GM23338 (cell line): ENCODE measurements at regions not wholly inside any gene's neighbourhood (a gene's known extent, or its start where the extent isn't known, plus 50 kb on each side); places are given as distances from the start of the nearest gene placed in this dataset.
"Not testable (repeated sequence)": the region's sequence is repeated elsewhere in the genome, so short reads cannot be mapped to it uniquely, and the experiment has no call there.

Experiments
- ATAC-seq: fragments of 200-7000 bp; cut with Tn5 transposase; 3 replicates; pipeline ENCODE4 v1.9.1; 2020
- DNase-seq: peaks from one replicate; pipeline ENCODE4 v3.0.0-alpha.2; 2015; ENCODE audit warnings: low spot score
- H2AFZ ChIP-seq: fragments of 200-600 bp; sonication (generic); 2 replicates; pipeline ENCODE4 v1.8.0; 2016; ENCODE audit warnings: antibody characterized with exemption, mild to moderate bottlenecking, moderate library complexity
- H3F3A ChIP-seq: fragments of 200-600 bp; sonication (generic); replicated peaks from 2 replicates; pipeline ENCODE4 v1.8.0; 2017; ENCODE audit warnings: antibody characterized with exemption, mixed run types, low read depth
- H3K27ac ChIP-seq: fragments of 200-600 bp; sonication (generic); 2 replicates; pipeline ENCODE4 v1.6.1; 2016; ENCODE audit warnings: low read depth
- H3K27me3 ChIP-seq: fragments of 200-600 bp; sonication (generic); 2 replicates; pipeline ENCODE4 v1.8.0; 2016; ENCODE audit warnings: mild to moderate bottlenecking, mixed run types, moderate library complexity; ENCODE audit not compliant: insufficient read depth
- H3K36me3 ChIP-seq: fragments of 200-600 bp; sonication (generic); 2 replicates; pipeline ENCODE4 v1.8.0; 2016; ENCODE audit warnings: mild to moderate bottlenecking; ENCODE audit not compliant: insufficient read depth
- H3K4me1 ChIP-seq: fragments of 200-600 bp; sonication (generic); 2 replicates; pipeline ENCODE4 v1.8.0; 2016; ENCODE audit warnings: mild to moderate bottlenecking, moderate library complexity; ENCODE audit not compliant: insufficient read depth
- H3K4me2 ChIP-seq: fragments of 200-600 bp; sonication (generic); 2 replicates; pipeline ENCODE4 v1.7.1; 2017; ENCODE audit warnings: mixed run types
- H3K4me3 ChIP-seq: fragments of 200-600 bp; sonication (generic); 2 replicates; pipeline ENCODE4 v1.6.1; 2016; ENCODE audit warnings: mixed run types
- H3K79me2 ChIP-seq: fragments of 200-600 bp; sonication (generic); replicated peaks from 2 replicates; pipeline ENCODE4 v1.8.0; 2017; ENCODE audit warnings: mild to moderate bottlenecking; ENCODE audit not compliant: insufficient read depth
- H3K9me2 ChIP-seq: fragments of 200-600 bp; sonication (generic); 2 replicates; pipeline ENCODE4 v1.8.0; 2017; ENCODE audit not compliant: insufficient read depth
- H4K20me1 ChIP-seq: fragments of 200-600 bp; sonication (generic); replicated peaks from 2 replicates; pipeline ENCODE4 v1.8.0; 2017; ENCODE audit warnings: mild to moderate bottlenecking; ENCODE audit not compliant: insufficient read depth
- H3K27ac Mint-ChIP-seq: 2 replicates; pipeline ENCODE4 v1.8.0; 2020; ENCODE audit warnings: inconsistent platforms, mild to moderate bottlenecking, moderate library complexity, mixed read lengths
- H3K27me3 Mint-ChIP-seq: 3 replicates; pipeline ENCODE4 v1.8.0; 2022; ENCODE audit warnings: low read depth, mild to moderate bottlenecking, moderate library complexity, mixed read lengths, inconsistent platforms; ENCODE audit not compliant: insufficient read depth, poor library complexity
- H3K36me3 Mint-ChIP-seq: 3 replicates; pipeline ENCODE4 v1.8.0; 2021; ENCODE audit warnings: low read depth, mild to moderate bottlenecking, inconsistent platforms, moderate library complexity, mixed read lengths
- H3K4me1 Mint-ChIP-seq: 3 replicates; pipeline ENCODE4 v1.8.0; 2020; ENCODE audit warnings: mild to moderate bottlenecking, inconsistent platforms, mixed read lengths
- H3K4me3 Mint-ChIP-seq: 3 replicates; pipeline ENCODE4 v1.8.0; 2021; ENCODE audit warnings: moderate library complexity, mild to moderate bottlenecking, inconsistent platforms, mixed read lengths
- H3K9me3 Mint-ChIP-seq: 3 replicates; pipeline ENCODE4 v1.8.0; 2020; ENCODE audit warnings: moderate library complexity, mild to moderate bottlenecking, inconsistent platforms, mixed read lengths
- CREB1 ChIP-seq: fragments of 250-450 bp; sonication (Bioruptor Pico); IDR thresholded peaks from 2 replicates; pipeline ENCODE4 v1.5.0; 2020; ENCODE audit warnings: low read depth, mild to moderate bottlenecking, moderate library complexity
- POLR2AphosphoS5 ChIP-seq: IDR thresholded peaks from 2 replicates; pipeline ENCODE4 v1.6.1; 2016; ENCODE audit warnings: antibody characterized with exemption, low read depth
- STAT1 ChIP-seq: IDR thresholded peaks from one replicate; pipeline ENCODE4 v1.6.1; 2016; ENCODE audit warnings: antibody characterized with exemption; ENCODE audit not compliant: unreplicated experiment
- ZNF114 ChIP-seq: fragments of 250-450 bp; sonication (Bioruptor Pico); IDR thresholded peaks from 2 replicates; pipeline ENCODE4 v1.5.0; 2020; ENCODE audit warnings: mild to moderate bottlenecking, moderate library complexity
- ZNF331 ChIP-seq: fragments of 250-450 bp; sonication (Bioruptor Pico); IDR thresholded peaks from 2 replicates; pipeline ENCODE4 v1.5.0; 2020; ENCODE audit warnings: low read depth, mild to moderate bottlenecking, moderate library complexity
- TF ChIP-seq, protein P1 (sequence below): fragments of 250-450 bp; sonication (Bioruptor Pico); IDR thresholded peaks from 2 replicates; pipeline ENCODE4 v1.5.0; 2020; ENCODE audit warnings: mild to moderate bottlenecking, moderate library complexity

DNA sequence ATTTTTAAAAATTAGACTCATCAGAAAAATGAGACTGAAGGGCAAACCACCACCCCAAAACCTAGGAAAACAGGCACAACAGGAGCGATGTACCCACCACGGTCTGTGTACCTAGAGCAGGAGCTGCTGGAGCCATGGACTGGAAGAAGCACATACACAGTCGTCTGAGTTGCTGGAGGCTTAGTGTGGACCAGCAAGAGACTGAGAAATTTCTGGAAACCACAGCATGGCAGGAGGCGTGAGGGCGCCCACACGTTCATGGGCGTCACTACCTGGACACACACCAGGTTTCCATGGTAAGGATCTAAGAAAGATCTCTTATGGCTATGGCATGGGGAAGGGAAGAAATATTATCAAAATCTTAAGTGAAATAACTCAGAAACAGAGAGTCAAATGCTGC is 91.9 kb downstream of the MED10 start:
- Mint-ChIP-seq H3K4me3 (no peak overlapping the region), H3K36me3 (no peaks in the 10 kb centered on the region), H3K27me3 (peaks cover 3% of the 10 kb centered on the region), H3K4me1 (no peaks in the 10 kb centered on the region), H3K27ac (no peak overlapping the region), H3K9me3 (no peaks in the 10 kb centered on the region)
- no peaks in the 10 kb centered on the region for H3F3A ChIP-seq
- no peak for DNase-seq
- no peaks in the 10 kb centered on the region for H3K4me1 ChIP-seq
- H3K27me3 ChIP-seq, result no peaks in the 10 kb centered on the region
- no peak for ATAC-seq
- no peak overlapping the region for H3K4me2 ChIP-seq
- no peaks in the 10 kb centered on the region for H3K36me3 ChIP-seq
- no peak overlapping the region for H3K4me3 ChIP-seq
- no peaks in the 10 kb centered on the region for H3K79me2 ChIP-seq
- H3K9me2 ChIP-seq, result no peaks in the 10 kb centered on the region
- no peak overlapping the region for H3K27ac ChIP-seq
- TF ChIP-seq, protein P1, sequence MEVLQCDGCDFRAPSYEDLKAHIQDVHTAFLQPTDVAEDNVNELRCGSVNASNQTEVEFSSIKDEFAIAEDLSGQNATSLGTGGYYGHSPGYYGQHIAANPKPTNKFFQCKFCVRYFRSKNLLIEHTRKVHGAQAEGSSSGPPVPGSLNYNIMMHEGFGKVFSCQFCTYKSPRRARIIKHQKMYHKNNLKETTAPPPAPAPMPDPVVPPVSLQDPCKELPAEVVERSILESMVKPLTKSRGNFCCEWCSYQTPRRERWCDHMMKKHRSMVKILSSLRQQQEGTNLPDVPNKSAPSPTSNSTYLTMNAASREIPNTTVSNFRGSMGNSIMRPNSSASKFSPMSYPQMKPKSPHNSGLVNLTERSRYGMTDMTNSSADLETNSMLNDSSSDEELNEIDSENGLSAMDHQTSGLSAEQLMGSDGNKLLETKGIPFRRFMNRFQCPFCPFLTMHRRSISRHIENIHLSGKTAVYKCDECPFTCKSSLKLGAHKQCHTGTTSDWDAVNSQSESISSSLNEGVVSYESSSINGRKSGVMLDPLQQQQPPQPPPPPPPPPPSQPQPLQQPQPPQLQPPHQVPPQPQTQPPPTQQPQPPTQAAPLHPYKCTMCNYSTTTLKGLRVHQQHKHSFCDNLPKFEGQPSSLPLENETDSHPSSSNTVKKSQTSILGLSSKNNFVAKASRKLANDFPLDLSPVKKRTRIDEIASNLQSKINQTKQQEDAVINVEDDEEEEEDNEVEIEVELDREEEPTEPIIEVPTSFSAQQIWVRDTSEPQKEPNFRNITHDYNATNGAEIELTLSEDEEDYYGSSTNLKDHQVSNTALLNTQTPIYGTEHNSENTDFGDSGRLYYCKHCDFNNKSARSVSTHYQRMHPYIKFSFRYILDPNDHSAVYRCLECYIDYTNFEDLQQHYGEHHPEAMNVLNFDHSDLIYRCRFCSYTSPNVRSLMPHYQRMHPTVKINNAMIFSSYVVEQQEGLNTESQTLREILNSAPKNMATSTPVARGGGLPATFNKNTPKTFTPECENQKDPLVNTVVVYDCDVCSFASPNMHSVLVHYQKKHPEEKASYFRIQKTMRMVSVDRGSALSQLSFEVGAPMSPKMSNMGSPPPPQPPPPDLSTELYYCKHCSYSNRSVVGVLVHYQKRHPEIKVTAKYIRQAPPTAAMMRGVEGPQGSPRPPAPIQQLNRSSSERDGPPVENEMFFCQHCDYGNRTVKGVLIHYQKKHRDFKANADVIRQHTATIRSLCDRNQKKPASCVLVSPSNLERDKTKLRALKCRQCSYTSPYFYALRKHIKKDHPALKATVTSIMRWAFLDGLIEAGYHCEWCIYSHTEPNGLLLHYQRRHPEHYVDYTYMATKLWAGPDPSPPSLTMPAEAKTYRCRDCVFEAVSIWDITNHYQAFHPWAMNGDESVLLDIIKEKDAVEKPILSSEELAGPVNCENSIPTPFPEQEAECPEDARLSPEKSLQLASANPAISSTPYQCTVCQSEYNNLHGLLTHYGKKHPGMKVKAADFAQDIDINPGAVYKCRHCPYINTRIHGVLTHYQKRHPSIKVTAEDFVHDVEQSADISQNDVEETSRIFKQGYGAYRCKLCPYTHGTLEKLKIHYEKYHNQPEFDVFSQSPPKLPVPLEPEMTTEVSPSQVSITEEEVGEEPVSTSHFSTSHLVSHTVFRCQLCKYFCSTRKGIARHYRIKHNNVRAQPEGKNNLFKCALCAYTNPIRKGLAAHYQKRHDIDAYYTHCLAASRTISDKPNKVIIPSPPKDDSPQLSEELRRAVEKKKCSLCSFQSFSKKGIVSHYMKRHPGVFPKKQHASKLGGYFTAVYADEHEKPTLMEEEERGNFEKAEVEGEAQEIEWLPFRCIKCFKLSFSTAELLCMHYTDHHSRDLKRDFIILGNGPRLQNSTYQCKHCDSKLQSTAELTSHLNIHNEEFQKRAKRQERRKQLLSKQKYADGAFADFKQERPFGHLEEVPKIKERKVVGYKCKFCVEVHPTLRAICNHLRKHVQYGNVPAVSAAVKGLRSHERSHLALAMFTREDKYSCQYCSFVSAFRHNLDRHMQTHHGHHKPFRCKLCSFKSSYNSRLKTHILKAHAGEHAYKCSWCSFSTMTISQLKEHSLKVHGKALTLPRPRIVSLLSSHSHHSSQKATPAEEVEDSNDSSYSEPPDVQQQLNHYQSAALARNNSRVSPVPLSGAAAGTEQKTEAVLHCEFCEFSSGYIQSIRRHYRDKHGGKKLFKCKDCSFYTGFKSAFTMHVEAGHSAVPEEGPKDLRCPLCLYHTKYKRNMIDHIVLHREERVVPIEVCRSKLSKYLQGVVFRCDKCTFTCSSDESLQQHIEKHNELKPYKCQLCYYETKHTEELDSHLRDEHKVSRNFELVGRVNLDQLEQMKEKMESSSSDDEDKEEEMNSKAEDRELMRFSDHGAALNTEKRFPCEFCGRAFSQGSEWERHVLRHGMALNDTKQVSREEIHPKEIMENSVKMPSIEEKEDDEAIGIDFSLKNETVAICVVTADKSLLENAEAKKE (CRISPR knock-in tag), result no peak
- TF ChIP-seq POLR2AphosphoS5, result no peak
- no peak for TF ChIP-seq STAT1
- no peak for TF ChIP-seq CREB1 (CRISPR knock-in tag)
- TF ChIP-seq ZNF114 (CRISPR knock-in tag), result no peak
- TF ChIP-seq ZNF331 (CRISPR knock-in tag), result no peak
- no peak overlapping the region for H2AFZ ChIP-seq
- no peaks in the 10 kb centered on the region for H4K20me1 ChIP-seq

- H3K36me3 ChIP-seq, H3K27me3 Mint-ChIP-seq, ATAC-seq, H3K4me2 ChIP-seq, H3K4me1 Mint-ChIP-seq, H3K36me3 Mint-ChIP-seq, H3K27ac Mint-ChIP-seq, H3K9me3 Mint-ChIP-seq, H2AFZ ChIP-seq, DNase-seq, H3K79me2 ChIP-seq, H3K9me2 ChIP-seq, H3K27ac ChIP-seq, H3F3A ChIP-seq, H3K4me3 ChIP-seq, H4K20me1 ChIP-seq, H3K4me3 Mint-ChIP-seq, H3K27me3 ChIP-seq, H3K4me1 ChIP-seq: not testable (repeated sequence)
Measured at GRCh38 chr5:6284491-6284890, 93.9 kb downstream of the MED10 start.
